Nephron progenitor cell (in vitro differentiated cells): ENCODE measurements at regions not wholly inside any gene's neighbourhood (a gene's known extent, or its start where the extent isn't known, plus 50 kb on each side); places are given as distances from the start of the nearest gene placed in this dataset.

Experiments used
- DNase-seq: peaks from one replicate; pipeline ENCODE4 v3.0.0; 2021
- H3K27ac Mint-ChIP-seq: 2 replicates; pipeline ENCODE4 v1.8.0; 2021; ENCODE audit warnings: mild to moderate bottlenecking, moderate library complexity, mixed read lengths
- H3K27me3 Mint-ChIP-seq: 2 replicates; pipeline ENCODE4 v1.8.0; 2021; ENCODE audit warnings: mild to moderate bottlenecking, low read depth, mixed read lengths; ENCODE audit not compliant: poor library complexity
- H3K36me3 Mint-ChIP-seq: 2 replicates; pipeline ENCODE4 v1.8.0; 2021; ENCODE audit warnings: low read depth, mixed read lengths
- H3K4me1 Mint-ChIP-seq: 2 replicates; pipeline ENCODE4 v1.8.0; 2021; ENCODE audit warnings: mixed read lengths
- H3K4me3 Mint-ChIP-seq: 2 replicates; pipeline ENCODE4 v1.8.0; 2021; ENCODE audit warnings: mild to moderate bottlenecking, moderate library complexity, mixed read lengths
- H3K9me3 Mint-ChIP-seq: 2 replicates; pipeline ENCODE4 v1.8.0; 2021; ENCODE audit warnings: mild to moderate bottlenecking, moderate library complexity, mixed read lengths
- TF ChIP-seq, protein P1 (sequence below): fragments of 200-600 bp; sonication (generic); IDR thresholded peaks from 2 replicates; pipeline ENCODE4 v1.5.0; 2021; ENCODE audit warnings: antibody characterized with exemption

- TF ChIP-seq, protein P1, sequence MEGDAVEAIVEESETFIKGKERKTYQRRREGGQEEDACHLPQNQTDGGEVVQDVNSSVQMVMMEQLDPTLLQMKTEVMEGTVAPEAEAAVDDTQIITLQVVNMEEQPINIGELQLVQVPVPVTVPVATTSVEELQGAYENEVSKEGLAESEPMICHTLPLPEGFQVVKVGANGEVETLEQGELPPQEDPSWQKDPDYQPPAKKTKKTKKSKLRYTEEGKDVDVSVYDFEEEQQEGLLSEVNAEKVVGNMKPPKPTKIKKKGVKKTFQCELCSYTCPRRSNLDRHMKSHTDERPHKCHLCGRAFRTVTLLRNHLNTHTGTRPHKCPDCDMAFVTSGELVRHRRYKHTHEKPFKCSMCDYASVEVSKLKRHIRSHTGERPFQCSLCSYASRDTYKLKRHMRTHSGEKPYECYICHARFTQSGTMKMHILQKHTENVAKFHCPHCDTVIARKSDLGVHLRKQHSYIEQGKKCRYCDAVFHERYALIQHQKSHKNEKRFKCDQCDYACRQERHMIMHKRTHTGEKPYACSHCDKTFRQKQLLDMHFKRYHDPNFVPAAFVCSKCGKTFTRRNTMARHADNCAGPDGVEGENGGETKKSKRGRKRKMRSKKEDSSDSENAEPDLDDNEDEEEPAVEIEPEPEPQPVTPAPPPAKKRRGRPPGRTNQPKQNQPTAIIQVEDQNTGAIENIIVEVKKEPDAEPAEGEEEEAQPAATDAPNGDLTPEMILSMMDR: no peak
- Mint-ChIP-seq H3K27me3 (peaks cover 48% of the 10 kb centered on the region), H3K9me3 (peaks cover 31% of the 10 kb centered on the region), H3K27ac (no peak overlapping the region), H3K4me3 (no peak overlapping the region), H3K4me1 (no peaks in the 10 kb centered on the region), H3K36me3 (peaks cover 4% of the 10 kb centered on the region)
- no peak for DNase-seq
These were observed 377.8 kb downstream of the MATN1 start for GRCh38 chr1:30345491-30346130.

DNA sequence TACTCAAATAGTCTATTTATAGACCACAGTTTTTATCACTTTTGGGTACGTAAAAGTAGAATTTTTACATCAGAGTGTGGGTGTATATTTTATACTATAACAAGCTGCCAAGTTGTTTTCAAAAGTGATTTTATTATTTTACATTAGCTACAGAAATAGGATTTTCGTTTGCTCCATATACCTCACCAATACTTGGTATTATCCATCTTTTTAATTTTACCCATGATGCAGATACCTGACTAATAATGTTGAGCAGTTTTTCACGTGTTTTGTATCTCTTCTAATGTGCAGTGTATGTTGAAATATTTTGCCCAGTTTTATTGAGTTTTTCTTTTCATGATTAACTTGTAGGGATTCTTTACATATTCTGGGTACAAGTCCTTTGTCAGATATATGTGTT lies 379.8 kb downstream of the MATN1 start:
- Mint-ChIP-seq H3K4me1 (no peaks in the 10 kb centered on the region), H3K27me3 (peaks cover 52% of the 10 kb centered on the region), H3K36me3 (peaks cover 4% of the 10 kb centered on the region), H3K4me3 (no peak overlapping the region), H3K27ac (no peak overlapping the region), H3K9me3 (peaks cover 22% of the 10 kb centered on the region)
- TF ChIP-seq, protein P1: no peak
- DNase-seq: no peak

DNA sequence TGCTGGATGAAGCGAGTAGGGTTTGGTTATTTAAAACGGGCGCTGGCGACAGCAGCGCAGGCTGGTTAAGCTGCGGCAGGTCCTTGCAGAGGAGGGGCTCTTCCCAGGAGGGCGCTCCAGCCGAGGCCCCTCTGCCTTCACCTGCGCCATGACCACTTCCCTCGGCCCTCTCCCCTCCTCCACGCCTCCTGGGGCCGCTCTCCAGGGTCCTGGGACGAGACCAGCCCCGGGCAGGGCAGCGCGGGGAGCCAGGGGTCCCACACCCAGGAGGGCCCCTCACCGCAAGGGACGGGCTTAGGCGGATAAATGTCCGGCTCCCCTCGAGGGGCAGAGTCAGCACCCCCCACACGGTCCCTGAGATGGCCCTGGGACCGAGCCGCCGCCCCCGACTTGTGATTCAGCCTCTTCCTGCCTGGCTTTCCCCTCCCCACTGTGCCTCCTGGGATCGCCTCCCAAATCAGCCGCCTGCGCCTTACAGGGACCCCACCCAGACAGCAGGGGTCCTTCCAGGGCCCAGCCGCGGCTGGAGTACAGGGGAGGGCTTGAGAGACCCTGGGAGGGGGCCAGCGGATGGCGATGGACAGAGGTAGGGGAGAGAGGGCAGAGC lies 380.7 kb downstream of the MATN1 start:
- no peak overlapping the region for H3K27ac Mint-ChIP-seq
- H3K4me3 Mint-ChIP-seq: no peak overlapping the region
- H3K27me3 Mint-ChIP-seq: peaks cover 51% of the 10 kb centered on the region
- no peaks in the 10 kb centered on the region for H3K4me1 Mint-ChIP-seq
- H3K36me3 Mint-ChIP-seq: no peaks in the 10 kb centered on the region
- peaks cover 13% of the 10 kb centered on the region for H3K9me3 Mint-ChIP-seq
- DNase-seq: peak; percentile 56
- TF ChIP-seq, protein P1: no peak

- H3K4me1 Mint-ChIP-seq: no peaks in the 10 kb centered on the region
- no peak overlapping the region for H3K4me3 Mint-ChIP-seq
- H3K27ac Mint-ChIP-seq: no peak overlapping the region
- TF ChIP-seq, protein P1: peak; percentile 22
- peaks cover 46% of the 10 kb centered on the region for H3K27me3 Mint-ChIP-seq
- no peak for DNase-seq
- no peaks in the 10 kb centered on the region for H3K36me3 Mint-ChIP-seq
- H3K9me3 Mint-ChIP-seq: peaks cover 11% of the 10 kb centered on the region
These were observed 382.5 kb downstream of the MATN1 start for GRCh38 chr1:30340934-30341333.

- Mint-ChIP-seq H3K36me3 (no peaks in the 10 kb centered on the region), H3K27ac (no peak overlapping the region), H3K27me3 (peaks cover 47% of the 10 kb centered on the region), H3K4me1 (no peaks in the 10 kb centered on the region), H3K9me3 (peaks cover 11% of the 10 kb centered on the region), H3K4me3 (no peak overlapping the region)
- TF ChIP-seq, protein P1: no peak
- no peak for DNase-seq
These were observed 383.5 kb downstream of the MATN1 start for GRCh38 chr1:30339866-30340265.

- TF ChIP-seq, protein P1: no peak
- no peaks in the 10 kb centered on the region for H3K4me1 Mint-ChIP-seq
These were observed 384.6 kb downstream of the MATN1 start for GRCh38 chr1:30338765-30339164.

More at GRCh38 chr1:30338765-30339164, 384.6 kb downstream of the MATN1 start:
- Mint-ChIP-seq H3K9me3 (peaks cover 6% of the 10 kb centered on the region), H3K4me3 (no peak overlapping the region), H3K27ac (no peak overlapping the region), H3K36me3 (no peaks in the 10 kb centered on the region), H3K27me3 (peaks cover 37% of the 10 kb centered on the region)
- DNase-seq: no peak
